GM21737 (cell line): ENCODE measurements at regions not wholly inside any gene's neighbourhood (a gene's known extent, or its start where the extent isn't known, plus 50 kb on each side); places are given as distances from the start of the nearest gene placed in this dataset.

Experiments
- ATAC-seq: cut with Tn5 transposase; IDR thresholded peaks from one replicate; pipeline ENCODE4 v1.9.1; 2021; ENCODE audit warnings: mild to moderate bottlenecking, moderate library complexity; ENCODE audit not compliant: unreplicated experiment

DNA sequence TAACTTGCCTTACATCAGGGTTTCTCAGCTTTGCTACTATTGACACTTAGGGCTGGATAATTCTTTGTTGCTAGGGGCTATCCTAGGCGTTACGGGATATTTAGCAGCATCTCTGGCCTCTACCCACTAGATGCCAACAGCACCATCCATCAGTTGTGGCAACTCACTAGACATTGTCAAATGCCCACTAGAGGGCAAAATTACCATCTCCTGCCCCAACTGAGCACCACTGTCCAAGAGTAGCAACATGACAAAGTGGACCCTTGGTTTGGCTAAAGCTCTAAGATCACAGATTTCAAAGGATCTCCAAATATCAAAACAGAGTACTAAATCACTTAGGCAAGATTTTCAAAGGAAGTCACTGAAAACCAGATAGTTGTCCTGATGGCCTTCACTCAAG, 251.7 kb upstream of the TBX3 start:
- no peak for ATAC-seq

DNA sequence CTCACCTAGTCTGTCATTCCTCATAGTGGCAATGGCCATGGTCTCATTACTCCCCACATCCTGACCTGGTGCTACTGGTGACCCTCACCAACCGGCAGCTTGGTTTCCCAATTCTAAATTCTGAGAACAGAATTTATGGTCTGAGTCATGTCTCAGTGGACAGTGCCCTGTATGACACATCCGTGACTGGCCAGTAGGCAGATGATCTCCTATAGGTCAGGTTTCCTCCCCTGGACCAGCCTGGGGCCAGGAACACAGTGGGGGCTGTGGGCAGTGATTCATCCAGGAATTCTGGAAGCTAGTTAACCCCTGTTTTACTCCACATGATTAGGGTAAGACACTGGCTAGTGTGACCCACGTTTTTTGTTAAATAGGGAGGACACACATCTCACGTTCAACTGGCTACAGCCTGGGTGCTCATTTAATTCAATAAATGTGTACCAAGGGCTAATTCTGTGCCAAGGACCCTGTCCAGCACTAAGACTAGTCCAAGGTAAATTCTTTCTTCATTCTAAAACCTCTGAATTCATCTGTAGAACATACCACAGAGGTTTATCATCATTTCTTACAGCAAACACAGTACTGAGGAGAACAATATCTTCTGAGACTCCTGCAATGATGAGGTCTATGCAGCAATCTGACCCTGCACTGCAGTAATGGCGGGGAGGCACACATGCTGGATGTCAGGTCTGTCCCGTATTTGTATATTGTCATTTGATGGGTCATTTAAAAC, 249.6 kb upstream of the TBX3 start:
- no peak for ATAC-seq

DNA sequence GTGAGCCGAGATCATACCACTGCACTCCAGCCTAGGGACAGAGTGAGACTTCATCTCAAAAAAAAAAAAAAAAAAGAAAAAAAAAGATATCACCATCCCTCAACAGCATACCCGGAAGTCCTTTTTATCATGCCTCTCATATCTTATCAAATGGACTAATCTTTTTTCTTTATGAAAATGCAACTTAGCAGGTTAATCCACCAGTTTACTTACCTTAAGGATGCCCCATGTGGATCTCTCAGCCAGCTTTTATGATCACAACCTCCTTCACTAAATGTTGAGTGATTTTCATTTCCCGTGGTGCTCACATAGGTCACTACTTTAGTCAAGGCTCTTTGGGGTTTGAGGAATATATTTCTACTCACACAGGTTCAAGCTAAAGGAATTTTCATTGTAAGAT, 248.8 kb upstream of the TBX3 start:
- no peak for ATAC-seq

DNA sequence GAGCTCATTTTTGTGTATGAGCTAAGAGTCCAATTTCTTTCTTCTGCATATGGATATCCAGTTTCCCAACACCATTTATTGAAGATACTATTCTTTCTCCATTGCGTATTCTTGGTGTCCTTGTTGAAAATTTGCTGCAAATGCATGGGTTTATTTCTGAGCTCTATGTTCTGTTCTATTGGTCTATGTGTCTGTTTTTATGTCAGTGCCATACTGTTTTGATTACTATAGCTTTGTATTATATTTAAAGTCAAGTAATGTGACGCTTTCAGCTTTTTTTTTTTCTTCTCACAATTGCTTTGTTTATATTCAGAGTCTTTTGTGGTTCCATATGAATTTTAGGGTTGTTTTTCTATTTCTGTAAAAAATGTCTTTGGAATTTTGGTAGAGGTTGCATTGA, 247.1 kb upstream of the TBX3 start:
- ATAC-seq: no peak

DNA sequence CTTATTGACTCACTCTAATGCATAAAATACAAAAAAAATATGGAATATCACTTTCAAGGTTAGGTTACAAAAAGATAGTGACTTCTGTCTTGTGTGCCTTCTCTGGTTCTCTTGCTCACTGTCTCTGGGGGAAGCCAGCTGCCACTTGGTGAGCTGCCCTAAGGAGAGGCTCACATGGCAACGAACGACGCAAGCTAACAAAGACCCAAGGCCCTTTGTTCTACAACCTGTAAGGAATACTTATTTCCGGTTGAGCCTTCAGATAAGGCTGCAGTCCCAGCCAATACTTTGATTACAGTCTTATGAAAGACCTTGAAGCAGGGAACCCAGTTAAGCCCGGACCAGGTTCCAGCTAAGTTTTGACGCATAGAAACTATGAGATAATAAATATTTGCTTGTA, 242.4 kb upstream of the TBX3 start:
- ATAC-seq: no peak

- no peak for ATAC-seq
Measured at GRCh38 chr12:114924946-114925475, 241.0 kb upstream of the TBX3 start.

GRCh38 chr12:114921781-114922180, 237.8 kb upstream of the TBX3 start:
- no peak for ATAC-seq

DNA sequence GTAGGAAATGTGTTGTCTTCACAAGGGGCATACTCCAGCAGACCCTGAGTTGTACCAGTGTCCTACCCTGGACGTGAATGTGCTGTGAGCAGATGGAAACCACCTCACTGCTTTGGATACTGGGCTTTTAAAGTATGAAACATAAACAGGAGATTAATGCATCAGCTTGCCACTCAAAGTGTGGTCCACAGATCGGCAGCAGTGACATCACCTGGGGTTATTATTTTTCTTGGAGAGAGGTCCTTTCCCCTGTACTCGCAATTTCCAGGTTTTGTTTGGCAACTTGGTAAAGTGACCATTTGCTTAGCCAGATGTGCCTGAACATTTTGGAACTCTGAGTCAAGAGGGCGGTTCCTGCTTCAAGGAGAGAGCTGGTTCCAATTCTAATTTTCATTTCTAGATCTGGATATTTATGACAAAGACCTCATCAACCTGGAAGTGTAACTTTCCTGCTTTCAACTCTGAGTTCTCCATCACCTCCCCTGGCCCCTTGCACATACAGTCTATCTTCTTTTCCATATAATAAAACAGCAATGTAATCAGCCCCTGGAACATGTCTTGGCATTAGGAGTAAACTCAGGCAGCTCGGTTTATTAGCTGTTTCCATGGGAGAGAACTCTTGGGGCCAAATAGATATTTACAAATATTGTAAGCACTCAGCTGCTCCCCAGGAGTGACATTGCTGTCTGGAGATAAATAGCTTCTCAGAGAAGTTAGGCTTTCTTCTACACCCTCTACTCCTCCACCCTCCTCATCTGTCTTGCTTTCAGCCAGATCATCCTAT, 237.0 kb upstream of the TBX3 start:
- ATAC-seq: no peak

DNA sequence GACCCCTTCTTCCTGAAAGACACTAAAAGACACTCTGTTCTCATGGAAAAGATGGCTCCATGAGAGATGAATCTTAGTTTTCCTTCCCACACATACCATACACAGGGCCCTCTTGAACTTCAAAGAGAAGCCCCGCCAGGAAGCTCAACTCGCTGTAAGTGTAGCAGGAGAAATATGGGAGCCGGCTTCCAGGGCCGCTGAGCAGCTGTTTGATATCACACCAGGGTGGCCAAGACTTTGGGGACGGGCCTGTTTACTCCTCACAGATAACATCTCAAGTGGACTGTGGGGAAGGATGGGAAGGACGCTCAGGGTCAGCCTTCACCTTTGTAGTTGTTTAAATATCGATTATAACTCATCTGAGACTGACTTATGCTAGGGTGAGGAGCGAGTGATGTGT, 235.5 kb upstream of the TBX3 start:
- no peak for ATAC-seq

DNA sequence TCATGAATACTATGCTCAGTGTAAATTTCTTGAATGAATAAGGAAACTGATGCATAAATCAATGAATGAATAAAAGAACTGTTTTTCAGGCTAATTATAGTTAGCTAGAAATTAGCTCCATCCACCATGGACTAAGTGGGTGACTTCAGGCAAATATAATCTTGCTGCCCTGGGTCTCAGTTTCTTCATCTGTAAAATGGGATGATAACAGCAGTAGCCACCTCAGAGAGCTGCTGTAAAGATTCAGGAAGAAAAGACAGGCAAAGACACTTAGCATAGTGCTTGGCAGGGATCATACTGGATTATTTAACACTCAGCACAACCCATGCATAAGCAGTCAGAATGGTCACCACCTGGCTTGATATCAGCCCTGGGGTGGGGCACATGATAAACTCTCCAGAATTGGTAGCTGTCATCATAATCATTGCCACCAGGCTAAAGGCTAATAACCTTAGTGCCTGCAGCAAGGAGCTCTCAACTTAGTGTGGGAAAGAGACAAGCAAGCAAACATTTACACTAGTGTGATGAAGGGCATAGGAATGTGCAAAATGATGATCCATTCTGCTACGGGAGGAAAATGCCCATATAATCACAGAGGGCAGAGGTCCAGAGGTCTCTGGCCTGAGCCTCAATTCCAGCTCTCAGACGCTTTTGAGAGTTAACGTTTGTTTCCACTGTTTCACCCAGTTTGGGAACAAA, 234.7 kb upstream of the TBX3 start:
- no peak for ATAC-seq

GRCh38 chr12:114917953-114918352, 234.0 kb upstream of the TBX3 start:
- ATAC-seq: no peak

DNA sequence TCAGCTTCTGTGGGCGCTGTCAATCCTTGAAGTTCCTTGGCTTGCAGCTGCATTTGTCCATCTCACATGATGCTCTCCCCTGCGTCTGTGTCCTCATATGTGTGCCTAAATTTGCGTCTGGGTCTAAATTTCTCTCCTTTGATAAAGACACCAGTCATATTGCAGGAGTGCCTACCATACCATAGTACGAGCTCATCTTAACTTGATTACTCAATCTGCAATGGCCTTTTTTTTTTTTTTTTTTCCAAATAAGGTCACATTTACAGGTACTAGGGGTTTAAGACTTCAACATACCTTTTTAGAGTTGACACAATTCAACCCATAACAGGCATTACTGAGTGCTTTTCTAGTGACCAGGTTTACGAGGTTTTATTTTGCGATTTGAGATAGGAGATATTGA, 233.3 kb upstream of the TBX3 start:
- ATAC-seq: no peak

GRCh38 chr12:114916541-114916940, 232.6 kb upstream of the TBX3 start:
- no peak for ATAC-seq

- no peak for ATAC-seq
Measured at GRCh38 chr12:114916124-114916523, 232.1 kb upstream of the TBX3 start.

DNA sequence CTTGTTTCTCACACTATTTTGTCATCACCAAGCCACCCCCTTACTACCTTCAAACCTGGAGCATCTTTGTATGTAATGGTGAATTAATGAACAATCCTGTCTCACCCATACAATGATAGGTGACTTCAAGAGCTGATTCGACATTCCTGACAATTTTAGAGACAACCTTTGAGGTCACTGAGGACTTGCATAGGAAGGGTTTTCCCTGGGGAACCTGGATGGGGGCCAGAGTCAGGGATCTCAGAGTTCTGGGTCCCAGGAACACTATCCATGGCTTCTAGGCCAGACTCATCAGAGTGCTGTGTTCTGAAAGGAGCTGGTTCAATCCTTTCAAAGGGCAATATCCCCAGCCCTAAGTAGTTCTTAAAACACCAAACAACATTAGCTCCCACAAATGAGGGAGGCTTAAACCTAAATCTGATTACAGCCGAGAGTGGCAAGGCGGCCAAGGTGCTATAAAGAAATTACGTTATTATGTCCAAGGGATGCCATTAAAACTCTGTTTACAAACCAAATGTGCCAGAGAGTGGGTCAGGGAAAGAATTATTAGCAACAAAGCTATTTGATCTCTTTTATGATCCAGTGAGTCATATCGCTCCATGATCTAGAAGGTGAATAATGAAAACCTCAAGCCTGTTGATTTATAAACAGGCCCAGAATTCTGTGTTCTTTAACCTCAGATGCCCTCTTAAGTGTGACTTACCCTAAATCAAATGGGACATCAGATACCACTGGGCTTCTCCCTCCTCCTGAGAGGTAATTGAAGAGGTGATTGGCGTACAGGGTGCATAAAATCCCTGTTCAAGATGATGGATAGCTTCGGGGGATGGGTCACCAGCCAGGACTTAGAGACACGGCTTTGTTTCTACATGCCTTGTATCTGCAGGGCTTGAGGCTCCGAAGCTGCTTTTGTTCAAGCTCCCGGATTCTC, 230.2 kb upstream of the TBX3 start:
- no peak for ATAC-seq

DNA sequence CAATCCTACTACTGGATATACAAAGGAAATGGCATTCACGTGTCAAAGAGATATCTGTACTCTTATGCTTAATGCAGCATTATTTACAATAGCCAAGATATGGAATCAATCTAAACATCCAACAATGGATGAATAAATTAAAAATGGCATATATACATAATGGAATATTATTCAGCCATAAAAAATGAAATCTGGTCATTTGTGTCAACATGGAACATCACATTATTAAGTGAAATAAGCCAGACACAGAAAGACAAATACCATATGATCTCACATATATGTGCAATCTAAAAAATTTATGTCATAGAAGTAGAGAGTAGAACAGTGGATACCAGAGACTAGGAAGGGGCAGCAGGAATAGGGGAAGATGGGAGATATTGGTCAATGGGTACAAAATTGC, 228.8 kb upstream of the TBX3 start:
- ATAC-seq: no peak

DNA sequence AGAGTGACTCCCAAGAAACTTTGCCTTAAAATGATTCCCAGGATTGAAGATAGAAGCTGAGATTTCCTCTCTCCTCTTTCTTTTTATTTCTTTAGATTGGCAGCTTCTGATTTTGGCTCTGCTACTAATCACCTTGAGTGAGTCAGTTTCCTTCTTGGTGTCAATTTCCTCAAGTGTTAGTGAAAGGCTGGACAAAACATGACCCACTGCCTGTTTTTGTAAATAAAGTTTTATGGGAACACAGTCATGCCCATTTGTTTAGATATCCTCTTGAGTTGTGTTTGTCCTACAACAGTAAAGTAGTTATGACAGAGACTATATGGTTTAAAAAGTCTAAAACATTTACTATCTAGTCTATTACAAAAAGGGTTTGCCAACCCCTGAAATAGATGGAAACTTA, 227.2 kb upstream of the TBX3 start:
- ATAC-seq: no peak

DNA sequence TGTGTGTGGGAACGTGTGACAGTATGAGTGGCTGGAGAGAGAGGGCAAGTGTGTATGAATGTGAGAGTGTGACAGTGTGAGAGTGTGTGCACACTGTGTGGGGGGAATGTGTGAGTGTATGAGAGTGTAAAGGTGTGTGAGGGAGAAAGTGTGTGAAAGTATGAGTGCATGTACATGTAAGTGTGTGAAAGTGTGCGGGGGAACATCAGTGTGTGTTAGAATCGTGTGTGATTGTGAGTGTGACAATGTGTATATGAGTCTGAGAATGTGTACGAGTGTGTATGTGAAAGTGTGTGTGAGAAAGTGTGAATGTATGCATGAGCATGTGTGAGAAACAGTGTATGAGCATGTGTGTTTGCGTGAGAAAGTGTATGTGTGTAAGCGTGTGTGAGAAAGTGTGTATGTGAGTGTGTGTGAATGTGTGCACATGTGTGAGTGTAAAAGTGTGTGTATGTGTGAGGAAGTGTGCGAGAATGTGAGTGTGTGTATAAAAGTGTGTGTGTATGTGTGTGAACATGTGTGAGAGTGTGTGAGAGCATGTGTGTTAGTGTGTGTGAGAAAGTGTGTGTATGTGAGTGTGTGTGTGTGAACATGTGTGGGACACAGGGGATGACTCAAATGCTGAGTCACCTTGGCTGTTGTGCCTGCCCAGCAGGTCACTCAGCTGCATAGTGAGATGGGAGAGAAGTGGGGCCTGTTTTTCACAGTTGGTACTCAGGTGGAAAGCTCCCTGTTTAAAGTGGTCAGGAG, 220.5 kb upstream of the TBX3 start:
- ATAC-seq: no peak

GRCh38 chr12:114903083-114903691, 219.2 kb upstream of the TBX3 start:
- ATAC-seq: no peak

DNA sequence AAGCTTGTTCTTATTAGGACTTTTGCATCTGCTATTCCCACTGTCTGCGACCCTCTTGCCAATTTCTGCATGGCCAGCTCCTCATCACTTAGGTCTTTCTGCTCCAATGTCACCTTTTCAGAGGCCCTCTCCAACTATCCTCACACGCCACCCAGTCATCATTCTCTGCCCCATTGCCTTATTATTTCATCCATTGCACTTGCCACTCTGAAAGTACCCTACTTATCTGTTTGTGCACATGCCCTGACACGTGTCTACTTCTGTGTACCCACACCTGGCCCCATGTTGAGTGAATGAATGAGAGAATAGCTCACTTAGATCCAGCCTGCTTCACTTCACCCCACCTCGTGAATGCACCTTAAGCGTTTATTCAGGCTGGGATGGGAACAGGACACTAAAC, 218.7 kb upstream of the TBX3 start:
- ATAC-seq: no peak
